ENCODE measurements at regions not wholly inside any gene's neighbourhood (a gene's known extent, or its start where the extent isn't known, plus 50 kb on each side); places are given as distances from the start of the nearest gene placed in this dataset.

- no peaks in the 10 kb centered on the region for H3K9me3 Mint-ChIP-seq (ENCODE audit: insufficient read depth)
- CTCF ChIA-PET, result no interaction called here
- H3K36me3 ChIP-seq (replicated peaks in 1 of 2; ENCODE audit: control extremely low read depth in 1 of 2, control insufficient read depth in 1 of 2, extremely low read depth in 1 of 2, insufficient read depth in 2 of 2, low read length in 1 of 2), result no peaks in the 10 kb centered on the region
- H3K4me3 Mint-ChIP-seq, result no peak overlapping the region
- no peaks in the 10 kb centered on the region for H3K79me2 ChIP-seq (ENCODE audit: control insufficient read depth, insufficient read depth, low read length)
- no peaks in the 10 kb centered on the region for H3K4me1 ChIP-seq (ENCODE audit: control insufficient read depth in 2 of 2, insufficient read depth in 2 of 2, low read length in 2 of 2)
- POLR2A ChIA-PET, result no interaction called here
- H3K27ac Mint-ChIP-seq, result no peak overlapping the region
- H2AFZ ChIP-seq (ENCODE audit: insufficient read depth, low read depth, low read length, poor library complexity, severe bottlenecking), result no peak overlapping the region
- no peak overlapping the region for H3K27ac ChIP-seq (ENCODE audit: low read length in 2 of 2)
- H3K4me3 ChIP-seq (ENCODE audit: control extremely low read depth in 1 of 5, extremely low read depth in 1 of 5, insufficient read depth in 1 of 5, low read depth in 2 of 5, low read length in 4 of 5), result no peak overlapping the region
- intact Hi-C loops (cut with micrococcal nuclease), result no loop called here
- H3K27me3 ChIP-seq (replicated peaks in 1 of 4; ENCODE audit: control extremely low read depth in 1 of 4, control insufficient read depth in 3 of 4, insufficient read depth in 4 of 4, low read length in 3 of 4), result no peaks in the 10 kb centered on the region
- no peaks in the 10 kb centered on the region for H4K20me1 ChIP-seq (ENCODE audit: control insufficient read depth, insufficient read depth, low read length, poor library complexity, severe bottlenecking)
- TF ChIP-seq EZH2 (IDR thresholded peaks at IDR 0.05; ENCODE audit: borderline replicate concordance, insufficient read depth, low read depth, low read length, poor library complexity, severe bottlenecking) (no peak), CTCF (IDR thresholded peaks at IDR 0.05) (no peak)
- H3K4me2 ChIP-seq (replicated peaks; ENCODE audit: low read depth, low read length, poor library complexity, severe bottlenecking), result no peak overlapping the region
- ATAC-seq (ENCODE audit: low read depth), result no peak
- no peaks in the 10 kb centered on the region for H3K27me3 Mint-ChIP-seq
- H3K4me1 Mint-ChIP-seq, result no peaks in the 10 kb centered on the region
- H3K9ac ChIP-seq (ENCODE audit: low read length), result no peak overlapping the region
- DNase-seq, result no peak
- peaks cover 0 to 16% (median 0%) of the 10 kb centered on the region in 3 donors for H3K9me3 ChIP-seq (ENCODE audit: control extremely low read depth in 1 of 3, control insufficient read depth in 2 of 3, insufficient read depth in 1 of 3, low read length in 2 of 3)
- 85% methylated on average over 4 of the region's 5 CpGs for WGBS (ENCODE audit: insufficient coverage)
These were observed 52.2 kb upstream of the C10orf90 start for GRCh38 chr10:126722726-126723125.

- H3K27me3 Mint-ChIP-seq, result no peaks in the 10 kb centered on the region
- WGBS (ENCODE audit: insufficient coverage), result 88% methylated on average over 5 of the region's 5 CpGs
These were observed 52.7 kb upstream of the C10orf90 start for GRCh38 chr10:126723226-126723625.

More at GRCh38 chr10:126723226-126723625, 52.7 kb upstream of the C10orf90 start:
- POLR2A ChIA-PET, result no interaction called here
- TF ChIP-seq EZH2 (IDR thresholded peaks at IDR 0.05; ENCODE audit: borderline replicate concordance, insufficient read depth, low read depth, low read length, poor library complexity, severe bottlenecking), result no peak
- no peak for TF ChIP-seq CTCF (IDR thresholded peaks at IDR 0.05)
- H3K4me1 ChIP-seq (ENCODE audit: control insufficient read depth in 2 of 2, insufficient read depth in 2 of 2, low read length in 2 of 2), result no peaks in the 10 kb centered on the region
- H3K27me3 ChIP-seq (replicated peaks in 1 of 4; ENCODE audit: control extremely low read depth in 1 of 4, control insufficient read depth in 3 of 4, insufficient read depth in 4 of 4, low read length in 3 of 4), result no peaks in the 10 kb centered on the region
- no peak overlapping the region for H2AFZ ChIP-seq (ENCODE audit: insufficient read depth, low read depth, low read length, poor library complexity, severe bottlenecking)
- H3K79me2 ChIP-seq (ENCODE audit: control insufficient read depth, insufficient read depth, low read length), result no peaks in the 10 kb centered on the region
- H3K27ac Mint-ChIP-seq, result no peak overlapping the region
- H3K4me2 ChIP-seq (replicated peaks; ENCODE audit: low read depth, low read length, poor library complexity, severe bottlenecking), result no peak overlapping the region
- no peak overlapping the region for H3K27ac ChIP-seq (ENCODE audit: low read length in 2 of 2)
- no peaks in the 10 kb centered on the region for H4K20me1 ChIP-seq (ENCODE audit: control insufficient read depth, insufficient read depth, low read length, poor library complexity, severe bottlenecking)
- ATAC-seq (ENCODE audit: low read depth) (no peak), DNase-seq (no peak)
- CTCF ChIA-PET, result no interaction called here
- no peaks in the 10 kb centered on the region for H3K9me3 Mint-ChIP-seq (ENCODE audit: insufficient read depth)
- H3K9me3 ChIP-seq (ENCODE audit: control extremely low read depth in 1 of 3, control insufficient read depth in 2 of 3, insufficient read depth in 1 of 3, low read length in 2 of 3), result peaks cover 0 to 16% (median 0%) of the 10 kb centered on the region in 3 donors
- H3K36me3 ChIP-seq (replicated peaks in 1 of 2; ENCODE audit: control extremely low read depth in 1 of 2, control insufficient read depth in 1 of 2, extremely low read depth in 1 of 2, insufficient read depth in 2 of 2, low read length in 1 of 2), result no peaks in the 10 kb centered on the region
- no peak overlapping the region for H3K4me3 Mint-ChIP-seq
- no peaks in the 10 kb centered on the region for H3K4me1 Mint-ChIP-seq
- no peak overlapping the region for H3K4me3 ChIP-seq (ENCODE audit: control extremely low read depth in 1 of 5, extremely low read depth in 1 of 5, insufficient read depth in 1 of 5, low read depth in 2 of 5, low read length in 4 of 5)
- no peak overlapping the region for H3K9ac ChIP-seq (ENCODE audit: low read length)
- intact Hi-C loops (cut with micrococcal nuclease), result no loop called here
